AG04450 (cell line): ENCODE measurements at regions not wholly inside any gene's neighbourhood (a gene's known extent, or its start where the extent isn't known, plus 50 kb on each side); places are given as distances from the start of the nearest gene placed in this dataset.

Experiments
- CTCF ChIA-PET: fragments of 300-600, 350-600 bp; formaldehyde crosslinking; extraction: SDS; loops from one replicate; lab custom pipeline; 2022; ENCODE audit warnings: antibody characterized with exemption, inconsistent platforms; lab: Charles Lee
- POLR2A ChIA-PET: fragments of 350-600 bp; formaldehyde crosslinking; extraction: SDS; loops from one replicate; lab custom pipeline; 2021; ENCODE audit warnings: antibody characterized with exemption, inconsistent platforms; lab: Yijun Ruan, JAX
- DNase-seq: peaks from one replicate; pipeline ENCODE4 v3.0.0-alpha.2; 2011; ENCODE audit warnings: low read depth, low spot score
- H3K27ac ChIP-seq: one replicate; pipeline ENCODE4 v1.5.1; 2012; ENCODE audit warnings: low read depth, low read length, control low read depth
- H3K27me3 ChIP-seq: one replicate; pipeline ENCODE4 v1.6.0; 2012; ENCODE audit warnings: low read length; ENCODE audit not compliant: control insufficient read depth, insufficient read depth
- H3K4me3 ChIP-seq: 2 replicates; pipeline ENCODE4 v1.5.1; 2011; ENCODE audit warnings: mild to moderate bottlenecking, low read depth, low read length, control low read depth
- H3K9me3 ChIP-seq: 2 replicates; pipeline ENCODE4 v1.5.1; 2012; ENCODE audit warnings: low read length; ENCODE audit not compliant: control insufficient read depth, insufficient read depth
- TF ChIP-seq, protein P1 (sequence below): IDR thresholded peaks from 2 replicates; pipeline ENCODE4 v1.5.1; 2011; ENCODE audit warnings: low read depth, low read length, control low read depth, inconsistent platforms

- ChIA-PET CTCF (no interaction called here), POLR2A (no interaction called here)
These were observed 383.0 kb downstream of the METTL4 start for GRCh38 chr18:2188258-2188657.

DNA sequence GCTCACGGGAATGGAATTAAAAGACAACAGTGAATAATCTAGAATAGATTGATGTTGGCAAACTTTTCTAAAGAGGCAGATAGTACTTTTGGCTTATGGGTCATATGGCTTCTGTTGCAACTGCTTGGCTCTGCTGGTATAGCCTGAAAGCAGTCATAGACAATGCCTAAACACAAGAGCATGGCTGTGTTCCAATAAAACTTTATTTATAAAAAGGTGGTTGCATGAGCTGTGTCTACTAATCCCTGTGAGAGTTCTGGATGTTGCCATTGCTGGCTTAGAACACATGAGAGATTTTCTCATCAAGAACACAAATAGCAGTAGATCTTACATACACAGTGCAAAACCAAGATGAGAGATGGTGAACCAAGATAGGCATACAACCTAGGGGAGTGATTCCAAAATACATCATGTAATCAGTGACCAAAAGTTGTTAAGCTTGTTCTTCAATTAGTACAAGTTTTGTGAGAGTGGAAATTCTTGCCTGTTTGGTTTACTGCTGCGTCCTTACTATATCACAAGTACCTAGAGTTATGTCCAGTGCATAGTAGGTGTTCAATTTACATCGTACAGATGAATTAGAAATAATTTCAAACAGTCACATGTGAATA lies 380.0 kb downstream of the METTL4 start:
- Histone ChIP-seq H3K27me3 (no peaks in the 10 kb centered on the region), H3K9me3 (no peaks in the 10 kb centered on the region), H3K27ac (no peak overlapping the region), H3K4me3 (no peak overlapping the region)
- TF ChIP-seq, protein P1, sequence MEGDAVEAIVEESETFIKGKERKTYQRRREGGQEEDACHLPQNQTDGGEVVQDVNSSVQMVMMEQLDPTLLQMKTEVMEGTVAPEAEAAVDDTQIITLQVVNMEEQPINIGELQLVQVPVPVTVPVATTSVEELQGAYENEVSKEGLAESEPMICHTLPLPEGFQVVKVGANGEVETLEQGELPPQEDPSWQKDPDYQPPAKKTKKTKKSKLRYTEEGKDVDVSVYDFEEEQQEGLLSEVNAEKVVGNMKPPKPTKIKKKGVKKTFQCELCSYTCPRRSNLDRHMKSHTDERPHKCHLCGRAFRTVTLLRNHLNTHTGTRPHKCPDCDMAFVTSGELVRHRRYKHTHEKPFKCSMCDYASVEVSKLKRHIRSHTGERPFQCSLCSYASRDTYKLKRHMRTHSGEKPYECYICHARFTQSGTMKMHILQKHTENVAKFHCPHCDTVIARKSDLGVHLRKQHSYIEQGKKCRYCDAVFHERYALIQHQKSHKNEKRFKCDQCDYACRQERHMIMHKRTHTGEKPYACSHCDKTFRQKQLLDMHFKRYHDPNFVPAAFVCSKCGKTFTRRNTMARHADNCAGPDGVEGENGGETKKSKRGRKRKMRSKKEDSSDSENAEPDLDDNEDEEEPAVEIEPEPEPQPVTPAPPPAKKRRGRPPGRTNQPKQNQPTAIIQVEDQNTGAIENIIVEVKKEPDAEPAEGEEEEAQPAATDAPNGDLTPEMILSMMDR, result no peak
- ChIA-PET POLR2A (interaction anchor here (0.6 kb wide), 1 partner anchor 98 kb away, joined by 3 read pairs; no protein-coding TSS in a partner anchor), CTCF (interaction anchor here (0.8 kb wide), 1 partner anchor 356 kb away, joined by 3 read pairs; no protein-coding TSS in a partner anchor)
- no peak for DNase-seq

More at GRCh38 chr18:2188258-2188657, 383.0 kb downstream of the METTL4 start:
- TF ChIP-seq, protein P1, result no peak
- Histone ChIP-seq H3K4me3 (no peak overlapping the region), H3K27ac (no peak overlapping the region), H3K9me3 (no peaks in the 10 kb centered on the region), H3K27me3 (no peaks in the 10 kb centered on the region)
- DNase-seq, result no peak

GRCh38 chr18:2192562-2192961 lies 378.7 kb downstream of the METTL4 start:
- TF ChIP-seq, protein P1, result no peak
- Histone ChIP-seq H3K27ac (no peak overlapping the region), H3K4me3 (no peak overlapping the region), H3K9me3 (no peaks in the 10 kb centered on the region), H3K27me3 (no peaks in the 10 kb centered on the region)
- ChIA-PET CTCF (interaction anchor here (1.2 kb wide), 1 partner anchor 32 kb away, joined by 5 read pairs; no protein-coding TSS in a partner anchor), POLR2A (no interaction called here)
- no peak for DNase-seq

- no peak for DNase-seq
- CTCF ChIA-PET, result no interaction called here
- POLR2A ChIA-PET, result no interaction called here
- TF ChIP-seq, protein P1, result no peak
- no peak overlapping the region for H3K4me3 ChIP-seq
- no peaks in the 10 kb centered on the region for H3K9me3 ChIP-seq
- no peaks in the 10 kb centered on the region for H3K27me3 ChIP-seq
- no peak overlapping the region for H3K27ac ChIP-seq
These were observed 373.4 kb downstream of the METTL4 start for GRCh38 chr18:2197946-2198345.

- Histone ChIP-seq H3K9me3 (no peaks in the 10 kb centered on the region), H3K27ac (no peak overlapping the region), H3K4me3 (no peak overlapping the region), H3K27me3 (no peaks in the 10 kb centered on the region)
- no peak for DNase-seq
- POLR2A ChIA-PET, result no interaction called here
- CTCF ChIA-PET, result no interaction called here
- TF ChIP-seq, protein P1, result no peak
These were observed 372.2 kb downstream of the METTL4 start for GRCh38 chr18:2199060-2199459.
